AG04450 (cell line): ENCODE measurements at regions not wholly inside any gene's neighbourhood (a gene's known extent, or its start where the extent isn't known, plus 50 kb on each side); places are given as distances from the start of the nearest gene placed in this dataset.

Source experiments
- CTCF ChIA-PET: fragments of 300-600, 350-600 bp; formaldehyde crosslinking; extraction: SDS; loops from one replicate; lab custom pipeline; 2022; ENCODE audit warnings: antibody characterized with exemption, inconsistent platforms; lab: Charles Lee
- POLR2A ChIA-PET: fragments of 350-600 bp; formaldehyde crosslinking; extraction: SDS; loops from one replicate; lab custom pipeline; 2021; ENCODE audit warnings: antibody characterized with exemption, inconsistent platforms; lab: Yijun Ruan, JAX
- DNase-seq: peaks from one replicate; pipeline ENCODE4 v3.0.0-alpha.2; 2011; ENCODE audit warnings: low read depth, low spot score
- H3K27ac ChIP-seq: one replicate; pipeline ENCODE4 v1.5.1; 2012; ENCODE audit warnings: low read depth, low read length, control low read depth
- H3K27me3 ChIP-seq: one replicate; pipeline ENCODE4 v1.6.0; 2012; ENCODE audit warnings: low read length; ENCODE audit not compliant: control insufficient read depth, insufficient read depth
- H3K4me3 ChIP-seq: 2 replicates; pipeline ENCODE4 v1.5.1; 2011; ENCODE audit warnings: mild to moderate bottlenecking, low read depth, low read length, control low read depth
- H3K9me3 ChIP-seq: 2 replicates; pipeline ENCODE4 v1.5.1; 2012; ENCODE audit warnings: low read length; ENCODE audit not compliant: control insufficient read depth, insufficient read depth
- CTCF ChIP-seq: IDR thresholded peaks from 2 replicates; pipeline ENCODE4 v1.5.1; 2011; ENCODE audit warnings: low read depth, low read length, control low read depth, inconsistent platforms

GRCh38 chr18:37754141-37754540 is 188.5 kb upstream of the CELF4 start:
- DNase-seq = no peak
- ChIA-PET POLR2A (no interaction called here), CTCF (no interaction called here)
- no peak for TF ChIP-seq CTCF
- Histone ChIP-seq H3K27me3 (no peaks in the 10 kb centered on the region), H3K27ac (no peak overlapping the region), H3K4me3 (no peak overlapping the region), H3K9me3 (peaks cover 13% of the 10 kb centered on the region; the same call in 1 of the 2 replicates)

- no peak for TF ChIP-seq CTCF
- no peak for DNase-seq
- POLR2A ChIA-PET = no interaction called here
- no peaks in the 10 kb centered on the region for H3K27me3 ChIP-seq
- no peak overlapping the region for H3K4me3 ChIP-seq
- CTCF ChIA-PET = no interaction called here
- peaks cover 9% of the 10 kb centered on the region for H3K9me3 ChIP-seq
- no peak overlapping the region for H3K27ac ChIP-seq
Observed at GRCh38 chr18:37742436-37742835, 176.8 kb upstream of the CELF4 start.

- H3K9me3 ChIP-seq = peaks cover 6% of the 10 kb centered on the region
- DNase-seq = no peak
- H3K27ac ChIP-seq = no peak overlapping the region
- TF ChIP-seq CTCF = no peak
- CTCF ChIA-PET = no interaction called here
- H3K4me3 ChIP-seq = no peak overlapping the region
- POLR2A ChIA-PET = no interaction called here
- no peaks in the 10 kb centered on the region for H3K27me3 ChIP-seq
Observed at GRCh38 chr18:37741032-37741623, 175.5 kb upstream of the CELF4 start.

- POLR2A ChIA-PET = no interaction called here
- Histone ChIP-seq H3K4me3 (no peak overlapping the region), H3K27ac (no peak overlapping the region), H3K9me3 (peaks cover 38% of the 10 kb centered on the region), H3K27me3 (no peaks in the 10 kb centered on the region)
- no peak for DNase-seq
- TF ChIP-seq CTCF = no peak
- CTCF ChIA-PET = no interaction called here
Observed at GRCh38 chr18:37734406-37734805, 168.8 kb upstream of the CELF4 start.

GRCh38 chr18:37729716-37730115 is 164.1 kb upstream of the CELF4 start:
- H3K27ac ChIP-seq = no peak overlapping the region
- POLR2A ChIA-PET = no interaction called here
- H3K4me3 ChIP-seq = no peak overlapping the region
- peaks cover 30% of the 10 kb centered on the region for H3K9me3 ChIP-seq
- TF ChIP-seq CTCF = no peak
- H3K27me3 ChIP-seq = no peaks in the 10 kb centered on the region
- DNase-seq = no peak
- CTCF ChIA-PET = no interaction called here
